HTR-8/SVneo (cell line): ENCODE measurements at regions not wholly inside any gene's neighbourhood (a gene's known extent, or its start where the extent isn't known, plus 50 kb on each side); places are given as distances from the start of the nearest gene placed in this dataset.

Experiments
- DNase-seq: peaks from one replicate; pipeline ENCODE4 v3.0.0; 2011; ENCODE audit warnings: low spot score, mixed read lengths; ENCODE audit not compliant: insufficient read length
- FAIRE-seq: peaks from 2 replicates; lab custom pipeline; 2011; peaks lifted over from hg19 to GRCh38; lab: Jason Lieb, UNC

- FAIRE-seq = no peak
- DNase-seq = no peak
Measured at GRCh38 chr12:11563785-11564739, 85.4 kb upstream of the ETV6 start.

- FAIRE-seq (no peak), DNase-seq (no peak)
Measured at GRCh38 chr12:11564984-11565651, 84.4 kb upstream of the ETV6 start.

- no peak for FAIRE-seq
- DNase-seq = no peak
Measured at GRCh38 chr12:11565752-11566151, 83.7 kb upstream of the ETV6 start.

GRCh38 chr12:11568155-11568761 is 81.2 kb upstream of the ETV6 start:
- FAIRE-seq = no peak
- DNase-seq = no peak

GRCh38 chr12:11568762-11569478 is 80.6 kb upstream of the ETV6 start:
- DNase-seq (no peak), FAIRE-seq (no peak)

GRCh38 chr12:11569716-11570115 is 79.8 kb upstream of the ETV6 start:
- no peak for FAIRE-seq
- DNase-seq = no peak

- FAIRE-seq (no peak), DNase-seq (no peak)
Measured at GRCh38 chr12:11573880-11574279, 75.6 kb upstream of the ETV6 start.

- no peak for FAIRE-seq
- no peak for DNase-seq
Measured at GRCh38 chr12:11576104-11576503, 73.4 kb upstream of the ETV6 start.

- DNase-seq (no peak), FAIRE-seq (no peak)
Measured at GRCh38 chr12:11577658-11578260, 71.7 kb upstream of the ETV6 start.

GRCh38 chr12:11578461-11578993 is 70.9 kb upstream of the ETV6 start:
- DNase-seq (no peak), FAIRE-seq (no peak)

- no peak for FAIRE-seq
- DNase-seq = peak; percentile 23
Measured at GRCh38 chr12:11580125-11580751, 69.2 kb upstream of the ETV6 start.

GRCh38 chr12:11581179-11581755 is 68.2 kb upstream of the ETV6 start:
- FAIRE-seq = no peak

GRCh38 chr12:11584221-11584855 is 65.1 kb upstream of the ETV6 start:
- DNase-seq = no peak
- no peak for FAIRE-seq

More at GRCh38 chr12:11581179-11581755, 68.2 kb upstream of the ETV6 start:
- DNase-seq = peak; percentile 56

GRCh38 chr12:11592484-11592883 is 57.0 kb upstream of the ETV6 start:
- FAIRE-seq (no peak), DNase-seq (no peak)

GRCh38 chr12:11593013-11593412 is 56.5 kb upstream of the ETV6 start:
- no peak for DNase-seq
- no peak for FAIRE-seq

- DNase-seq (no peak), FAIRE-seq (no peak)
Measured at GRCh38 chr12:11595080-11595479, 54.4 kb upstream of the ETV6 start.

GRCh38 chr12:11596141-11596540 is 53.3 kb upstream of the ETV6 start:
- no peak for DNase-seq
- no peak for FAIRE-seq

- DNase-seq (no peak), FAIRE-seq (no peak)
Measured at GRCh38 chr12:11598900-11599299, 50.6 kb upstream of the ETV6 start.
